BLaER1 treated with 17β-estradiol and CSF1 and Interleukin-3, amounts not matched to agents 10 nM and 100 nM (cell line): ENCODE measurements at regions not wholly inside any gene's neighbourhood (a gene's known extent, or its start where the extent isn't known, plus 50 kb on each side); places are given as distances from the start of the nearest gene placed in this dataset.

ENCODE experiments used
- H3K27ac ChIP-seq, 11 experiments: shearing (Covaris generic); formaldehyde crosslinking; 2 replicates each; pipeline ENCODE4 v1.8.1; 2022
- H3K27me3 ChIP-seq, 11 experiments: shearing (Covaris generic); formaldehyde crosslinking; 2 replicates each; pipeline ENCODE4 v1.8.1; 2022
- H3K36me3 ChIP-seq, 11 experiments: shearing (Covaris generic); formaldehyde crosslinking; 2 replicates each; pipeline ENCODE4 v1.8.1; 2022
- H3K4me1 ChIP-seq, 10 experiments: shearing (Covaris generic); formaldehyde crosslinking; 2 replicates each; pipeline ENCODE4 v1.8.1; 2022
- H3K4me2 ChIP-seq, 11 experiments: shearing (Covaris generic); formaldehyde crosslinking; 2 replicates each; pipeline ENCODE4 v1.8.1; 2022
- H3K4me3 ChIP-seq, 10 experiments: shearing (Covaris generic); formaldehyde crosslinking; 2 replicates each; pipeline ENCODE4 v1.8.1; 2022
- H3K9ac ChIP-seq, 11 experiments: shearing (Covaris generic); formaldehyde crosslinking; 2 replicates each; pipeline ENCODE4 v1.8.1; 2022
- H3K9me3 ChIP-seq, 11 experiments: shearing (Covaris generic); formaldehyde crosslinking; replicated peaks in 1 of 11; 2 replicates each; pipeline ENCODE4 v1.8.1; 2022
- H4K20me1 ChIP-seq, 11 experiments: shearing (Covaris generic); formaldehyde crosslinking; 2 replicates each; pipeline ENCODE4 v1.8.1; 2022
- Cebpa-rat ChIP-seq, 11 experiments: shearing (Covaris generic); IDR thresholded peaks; 2 replicates each; pipeline ENCODE4 v1.8.1; 2022

DNA sequence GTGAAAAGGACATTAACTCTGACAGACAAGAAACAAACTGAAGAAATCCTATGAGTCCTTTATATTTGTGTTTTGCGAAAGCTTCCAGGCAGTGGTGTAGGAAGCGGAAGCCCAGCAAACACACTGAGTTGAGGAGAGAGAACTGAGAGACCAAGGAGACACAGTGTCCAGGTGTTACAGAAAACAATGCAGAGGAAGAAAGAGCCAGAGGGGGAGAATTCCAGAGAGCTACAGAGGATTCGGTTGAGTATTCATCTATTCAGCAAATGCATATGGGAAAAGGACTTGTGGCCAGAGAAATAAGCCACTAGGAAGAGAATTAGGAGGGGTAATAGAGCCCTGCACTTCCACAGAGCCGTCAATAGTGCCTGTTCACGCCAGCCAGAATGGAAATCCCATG is 183.5 kb downstream of the LIG4 start:
- Histone ChIP-seq H3K9me3 (no peaks in the 10 kb centered on the region), H3K36me3 (no peaks in the 10 kb centered on the region), H3K27ac (no peak overlapping the region), H3K27me3 (no peaks in the 10 kb centered on the region), H3K4me1 (peaks cover 0 to 4% (median 0%) of the 10 kb centered on the region in 10 experiments; a peak in 1 of 20 replicates), H3K9ac (no peak overlapping the region), H3K4me2 (no peak overlapping the region), H4K20me1 (no peaks in the 10 kb centered on the region), H3K4me3 (no peak overlapping the region)
- TF ChIP-seq Cebpa-rat (IDR thresholded peaks at IDR 0.05): no peak

DNA sequence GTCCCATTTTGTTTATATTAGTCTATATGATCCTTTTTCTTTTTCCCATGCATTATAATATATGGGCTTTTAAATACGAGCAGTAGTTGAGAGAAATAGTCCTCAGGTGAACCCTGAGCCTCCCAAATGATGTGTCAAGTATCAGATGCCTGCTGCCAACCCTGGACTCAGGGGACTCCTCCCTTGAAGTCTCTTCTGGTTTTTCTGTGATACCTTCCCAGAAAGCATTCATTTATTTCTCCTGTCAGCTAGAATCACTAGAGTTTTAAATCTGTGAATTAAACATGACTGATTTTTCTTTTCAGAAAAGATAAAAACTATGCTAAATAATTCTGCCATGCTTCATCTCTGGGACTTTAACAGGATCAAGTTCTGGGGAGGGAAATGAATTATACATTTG is 184.6 kb downstream of the LIG4 start:
- no peaks in the 10 kb centered on the region for H4K20me1 ChIP-seq
- no peak overlapping the region for H3K4me3 ChIP-seq
- H3K9me3 ChIP-seq: no peaks in the 10 kb centered on the region
- H3K27me3 ChIP-seq: no peaks in the 10 kb centered on the region
- H3K4me1 ChIP-seq: no peaks in the 10 kb centered on the region
- no peaks in the 10 kb centered on the region for H3K36me3 ChIP-seq
- TF ChIP-seq Cebpa-rat (IDR thresholded peaks at IDR 0.05): no peak
- no peak overlapping the region for H3K4me2 ChIP-seq
- H3K27ac ChIP-seq: no peak overlapping the region
- H3K9ac ChIP-seq: no peak overlapping the region

DNA sequence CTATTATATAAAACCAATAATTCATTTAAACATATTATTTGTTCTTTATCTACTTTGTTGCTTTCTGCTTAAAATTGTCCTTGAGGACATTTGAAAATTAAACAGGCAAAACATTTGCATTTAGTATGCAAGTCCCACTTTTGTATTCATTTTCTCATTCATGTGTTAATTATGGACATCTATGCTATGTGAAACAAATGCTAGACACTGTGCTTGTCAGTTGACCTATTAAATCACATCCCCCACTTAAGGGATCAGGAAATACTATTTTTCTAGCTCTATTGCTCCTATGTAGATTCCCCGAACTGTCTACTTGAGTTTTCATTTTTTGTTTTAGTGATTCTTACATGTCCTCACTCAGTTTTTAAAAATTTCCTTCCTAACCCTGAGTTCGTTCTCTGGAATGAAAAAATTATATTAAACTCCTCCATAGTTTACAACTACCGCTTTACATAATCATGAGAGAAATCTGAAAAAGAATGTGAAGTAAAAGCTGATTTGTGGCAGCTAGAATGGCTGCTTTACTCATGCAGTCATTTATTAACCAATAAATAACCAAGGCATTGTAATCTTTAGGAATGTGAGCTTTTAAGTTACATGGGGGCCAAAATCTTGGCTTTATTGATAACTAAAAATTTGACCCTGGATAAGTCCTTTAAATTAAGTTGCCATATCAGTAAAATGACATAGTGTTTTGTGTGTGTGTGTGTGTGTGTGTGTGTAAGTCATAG is 188.5 kb downstream of the LIG4 start:
- Histone ChIP-seq H3K4me1 (no peaks in the 10 kb centered on the region), H3K4me3 (no peak overlapping the region), H3K9me3 (no peaks in the 10 kb centered on the region), H3K4me2 (no peak overlapping the region), H3K36me3 (no peaks in the 10 kb centered on the region), H3K27ac (no peak overlapping the region), H4K20me1 (no peaks in the 10 kb centered on the region), H3K9ac (no peak overlapping the region), H3K27me3 (no peaks in the 10 kb centered on the region)
- TF ChIP-seq Cebpa-rat (IDR thresholded peaks at IDR 0.05): no peak

DNA sequence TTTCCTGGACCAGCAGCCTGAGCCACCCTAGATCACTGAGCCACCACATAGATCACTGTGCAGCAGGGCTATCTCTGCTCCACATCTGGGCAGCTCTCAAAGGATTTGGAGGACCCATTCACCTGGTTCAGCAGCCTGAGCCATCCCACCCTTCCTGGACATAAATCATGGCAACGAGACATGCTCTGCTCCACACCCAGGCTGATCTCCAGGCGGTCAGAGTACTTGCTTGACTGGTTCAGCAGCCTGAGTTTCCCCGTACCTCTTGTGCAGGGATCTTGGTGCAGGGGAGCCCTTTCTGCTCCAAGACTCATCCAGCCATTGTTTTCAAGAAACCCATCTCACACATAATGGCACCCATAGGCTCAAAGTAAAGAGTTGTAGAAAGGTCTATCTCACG is 195.3 kb downstream of the LIG4 start:
- no peaks in the 10 kb centered on the region for H3K4me1 ChIP-seq
- no peak overlapping the region for H3K4me3 ChIP-seq
- no peak for TF ChIP-seq Cebpa-rat (IDR thresholded peaks at IDR 0.05)
- H3K9me3 ChIP-seq: peaks cover 21 to 28% (median 22%) of the 10 kb centered on the region in 11 experiments
- no peaks in the 10 kb centered on the region for H3K27me3 ChIP-seq
- H3K36me3 ChIP-seq: no peaks in the 10 kb centered on the region
- H4K20me1 ChIP-seq: no peaks in the 10 kb centered on the region
- no peak overlapping the region for H3K27ac ChIP-seq
- H3K9ac ChIP-seq: no peak overlapping the region
- no peak overlapping the region for H3K4me2 ChIP-seq

DNA sequence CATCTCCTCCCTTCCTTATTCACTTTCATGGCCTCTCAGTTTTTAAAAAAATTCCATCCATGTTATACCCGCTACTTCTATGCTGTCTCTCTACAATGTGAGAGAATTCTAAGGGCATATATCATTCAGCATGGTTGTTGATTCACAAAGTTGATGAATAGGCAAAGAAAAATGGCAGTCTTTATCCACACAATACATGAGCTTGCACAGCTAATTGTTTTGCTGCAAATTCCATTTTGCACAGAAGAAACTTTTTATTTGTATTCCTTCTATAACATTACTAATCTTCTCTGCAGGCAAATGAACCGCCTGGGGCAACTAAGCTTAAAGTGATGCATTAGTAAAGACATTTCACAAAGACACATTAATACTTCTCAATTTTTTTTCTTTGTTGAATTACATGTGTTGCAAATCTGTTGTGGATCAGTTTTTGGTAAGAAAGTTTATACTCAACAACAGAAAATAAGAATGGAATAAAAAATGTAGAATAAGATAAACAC is 196.9 kb downstream of the LIG4 start:
- Histone ChIP-seq H3K4me2 (no peak overlapping the region), H3K9me3 (peaks cover 21 to 28% (median 22%) of the 10 kb centered on the region in 11 experiments), H4K20me1 (no peaks in the 10 kb centered on the region), H3K4me1 (no peaks in the 10 kb centered on the region), H3K27me3 (no peaks in the 10 kb centered on the region), H3K27ac (no peak overlapping the region), H3K9ac (no peak overlapping the region), H3K4me3 (no peak overlapping the region), H3K36me3 (no peaks in the 10 kb centered on the region)
- no peak for TF ChIP-seq Cebpa-rat (IDR thresholded peaks at IDR 0.05)

DNA sequence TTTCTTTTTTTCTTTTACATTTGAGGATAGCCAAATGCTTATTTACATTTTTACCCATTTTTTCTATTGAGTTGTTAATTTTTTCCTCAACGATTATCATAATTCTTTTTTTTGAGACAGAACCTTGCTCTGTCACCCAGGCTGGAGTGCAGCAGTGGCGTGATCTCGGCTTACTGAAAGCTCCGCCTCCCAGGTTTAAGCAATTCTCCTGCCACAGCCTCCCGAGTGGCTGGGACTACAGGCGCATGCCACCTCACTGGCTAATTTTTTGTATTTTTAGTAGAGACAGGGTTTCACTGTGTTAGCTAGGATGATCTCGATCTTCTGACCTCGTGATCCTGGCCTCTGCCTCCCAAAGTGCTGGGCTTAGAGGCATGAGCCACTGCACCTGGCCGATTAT is 208.7 kb downstream of the LIG4 start:
- H3K4me2 ChIP-seq: no peak overlapping the region
- H4K20me1 ChIP-seq: no peaks in the 10 kb centered on the region
- H3K36me3 ChIP-seq: no peaks in the 10 kb centered on the region
- no peak for TF ChIP-seq Cebpa-rat (IDR thresholded peaks at IDR 0.05)
- H3K27ac ChIP-seq: no peak overlapping the region
- no peaks in the 10 kb centered on the region for H3K27me3 ChIP-seq
- no peaks in the 10 kb centered on the region for H3K4me1 ChIP-seq
- no peak overlapping the region for H3K4me3 ChIP-seq
- peaks cover 0 to 2% (median 0%) of the 10 kb centered on the region in 11 experiments; a peak in 2 of 22 replicates for H3K9me3 ChIP-seq
- H3K9ac ChIP-seq: no peak overlapping the region

DNA sequence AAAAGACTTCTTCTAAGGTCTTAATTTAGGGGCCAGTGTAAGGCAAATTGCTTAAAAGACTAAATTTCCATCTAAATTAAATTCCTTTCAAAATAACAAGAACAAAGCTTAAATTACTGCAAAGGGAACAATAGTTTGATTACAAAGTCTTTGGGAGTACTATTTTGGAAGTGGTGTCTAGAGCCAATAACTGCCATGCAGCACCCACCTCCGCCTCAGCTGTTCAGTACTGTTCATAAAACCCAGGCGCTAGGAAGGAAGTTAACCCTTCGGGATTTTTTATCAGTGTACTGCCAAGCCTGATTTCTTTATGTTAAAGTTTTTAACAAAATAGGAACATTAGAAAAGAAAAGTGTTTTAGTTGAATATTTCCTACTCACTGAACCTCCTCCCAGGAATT is 210.1 kb downstream of the LIG4 start:
- H3K4me2 ChIP-seq: no peak overlapping the region
- no peaks in the 10 kb centered on the region for H3K36me3 ChIP-seq
- H3K9me3 ChIP-seq: peaks cover 0 to 15% (median 10%) of the 10 kb centered on the region in 11 experiments; a peak in 13 of 22 replicates
- H3K4me1 ChIP-seq: no peaks in the 10 kb centered on the region
- no peak overlapping the region for H3K9ac ChIP-seq
- no peaks in the 10 kb centered on the region for H4K20me1 ChIP-seq
- H3K27me3 ChIP-seq: no peaks in the 10 kb centered on the region
- H3K4me3 ChIP-seq: no peak overlapping the region
- no peak for TF ChIP-seq Cebpa-rat (IDR thresholded peaks at IDR 0.05)
- no peak overlapping the region for H3K27ac ChIP-seq

DNA sequence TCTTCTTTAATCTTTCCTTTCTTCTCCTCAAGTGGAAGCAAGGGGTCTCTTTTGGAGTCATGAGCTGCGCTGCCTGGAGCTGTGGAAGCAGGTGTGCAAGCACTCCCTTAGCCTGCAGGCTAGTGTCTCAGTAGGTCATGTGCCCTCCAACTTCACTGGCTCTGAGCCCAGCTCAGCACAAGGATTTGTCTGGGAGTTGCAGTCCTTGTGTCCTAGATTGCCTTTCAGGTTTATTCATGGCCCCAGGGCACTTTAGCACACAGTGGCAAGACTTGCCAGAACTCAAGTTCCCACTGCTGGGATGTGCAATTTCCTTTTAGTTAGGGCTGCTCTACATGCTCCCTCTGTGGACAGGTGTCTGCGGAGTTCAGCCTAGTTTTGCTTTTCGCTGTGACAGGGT is 211.7 kb downstream of the LIG4 start:
- Histone ChIP-seq H3K4me2 (no peak overlapping the region), H3K4me3 (no peak overlapping the region), H3K9ac (no peak overlapping the region), H3K36me3 (no peaks in the 10 kb centered on the region), H3K27me3 (no peaks in the 10 kb centered on the region), H3K9me3 (peaks cover 0 to 29% (median 13%) of the 10 kb centered on the region in 11 experiments; a peak in 17 of 22 replicates), H4K20me1 (no peaks in the 10 kb centered on the region), H3K27ac (no peak overlapping the region), H3K4me1 (peaks cover 6 to 15% (median 11%) of the 10 kb centered on the region in 10 experiments; a peak in 15 of 20 replicates)
- TF ChIP-seq Cebpa-rat (IDR thresholded peaks at IDR 0.05): no peak

DNA sequence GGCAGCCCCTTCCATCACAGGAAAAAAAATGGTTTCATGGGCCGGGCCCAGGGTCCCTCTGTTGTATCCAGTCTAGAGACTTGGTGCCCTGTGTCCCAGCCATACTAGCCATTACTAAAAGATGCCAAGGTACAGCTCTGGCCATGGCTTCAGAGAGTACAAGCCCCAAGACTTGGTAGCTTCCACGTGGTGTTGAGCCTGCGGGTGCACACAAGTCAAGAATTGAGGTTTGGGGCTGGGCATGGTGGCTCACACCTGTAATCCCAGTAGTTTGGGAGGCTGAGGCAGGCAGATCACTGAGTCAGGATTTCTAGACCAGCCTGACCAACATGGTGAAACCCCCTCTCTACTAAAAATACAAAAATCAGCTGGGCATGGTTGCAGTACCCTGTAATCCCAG is 214.3 kb downstream of the LIG4 start:
- no peaks in the 10 kb centered on the region for H3K36me3 ChIP-seq
- no peaks in the 10 kb centered on the region for H3K27me3 ChIP-seq
- H4K20me1 ChIP-seq: no peaks in the 10 kb centered on the region
- no peak overlapping the region for H3K4me3 ChIP-seq
- H3K9me3 ChIP-seq: peaks cover 8 to 33% (median 16%) of the 10 kb centered on the region in 11 experiments; a peak in 18 of 22 replicates
- no peak overlapping the region for H3K27ac ChIP-seq
- no peak overlapping the region for H3K4me2 ChIP-seq
- TF ChIP-seq Cebpa-rat (IDR thresholded peaks at IDR 0.05): no peak
- H3K9ac ChIP-seq: no peak overlapping the region
- peaks cover 14 to 28% (median 21%) of the 10 kb centered on the region in 10 experiments; a peak in 19 of 20 replicates for H3K4me1 ChIP-seq

DNA sequence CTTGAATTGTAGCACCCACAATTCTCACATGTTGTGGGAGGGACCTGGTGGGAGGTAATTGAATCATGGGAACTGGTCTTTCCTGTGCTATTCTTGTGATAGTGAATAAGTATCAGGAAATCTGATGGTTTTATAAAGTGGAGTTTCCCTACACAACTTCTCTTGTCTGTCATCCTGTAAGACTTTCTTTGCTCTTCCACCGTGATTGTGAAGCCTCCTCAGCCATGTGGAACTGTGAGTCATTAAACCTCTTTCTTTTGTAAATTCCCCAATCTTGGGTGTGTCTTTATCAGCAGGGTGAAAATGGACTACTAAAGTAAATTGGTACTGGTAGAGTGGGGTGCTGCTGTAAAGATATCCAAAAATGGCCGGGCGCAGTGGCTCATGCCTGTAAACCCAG is 215.6 kb downstream of the LIG4 start:
- no peak for TF ChIP-seq Cebpa-rat (IDR thresholded peaks at IDR 0.05)
- Histone ChIP-seq H3K4me3 (no peak overlapping the region), H3K4me2 (peak overlapping the region in 7 of 11 experiments; percentile 2 to 38 (median 18); a peak in 4 of 22 replicates), H3K27me3 (no peaks in the 10 kb centered on the region), H3K9me3 (peaks cover 8 to 33% (median 16%) of the 10 kb centered on the region in 11 experiments; a peak in 18 of 22 replicates), H3K27ac (no peak overlapping the region), H3K4me1 (peaks cover 14 to 28% (median 21%) of the 10 kb centered on the region in 10 experiments; a peak in 19 of 20 replicates), H3K36me3 (no peaks in the 10 kb centered on the region), H4K20me1 (no peaks in the 10 kb centered on the region), H3K9ac (no peak overlapping the region)
